HG03196 (cell line): ENCODE measurements at regions not wholly inside any gene's neighbourhood (a gene's known extent, or its start where the extent isn't known, plus 50 kb on each side); places are given as distances from the start of the nearest gene placed in this dataset.
"Not testable (repeated sequence)": the region's sequence is repeated elsewhere in the genome, so short reads cannot be mapped to it uniquely, and the experiment has no call there.

Experiments used
- ATAC-seq: cut with Tn5 transposase; IDR thresholded peaks from one replicate; pipeline ENCODE4 v1.9.1; 2021; ENCODE audit not compliant: unreplicated experiment

DNA sequence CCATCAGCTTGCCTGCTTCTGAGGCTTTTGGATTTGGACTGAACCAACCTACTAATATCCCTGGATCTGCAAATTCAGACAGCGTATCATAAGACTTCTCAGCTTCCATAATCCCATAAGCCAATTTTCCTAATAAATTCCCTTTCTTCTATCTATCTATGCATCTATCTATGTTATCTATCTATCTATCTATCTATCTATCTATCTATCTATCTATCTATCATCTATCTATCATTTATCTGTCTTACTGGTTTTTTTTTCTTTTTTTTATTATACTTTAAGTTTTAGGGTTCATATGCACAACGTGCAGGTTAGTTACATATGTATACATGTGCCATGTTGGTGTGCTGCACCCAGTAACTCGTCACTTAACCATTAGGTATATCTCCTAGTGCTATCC lies 2045.4 kb upstream of the CDH6 start:
- ATAC-seq: no peak

GRCh38 chr5:29143266-29143665 lies 2050.2 kb upstream of the CDH6 start:
- ATAC-seq: no peak

- no peak for ATAC-seq
These were observed 2059.1 kb upstream of the CDH6 start for GRCh38 chr5:29134418-29134817.

DNA sequence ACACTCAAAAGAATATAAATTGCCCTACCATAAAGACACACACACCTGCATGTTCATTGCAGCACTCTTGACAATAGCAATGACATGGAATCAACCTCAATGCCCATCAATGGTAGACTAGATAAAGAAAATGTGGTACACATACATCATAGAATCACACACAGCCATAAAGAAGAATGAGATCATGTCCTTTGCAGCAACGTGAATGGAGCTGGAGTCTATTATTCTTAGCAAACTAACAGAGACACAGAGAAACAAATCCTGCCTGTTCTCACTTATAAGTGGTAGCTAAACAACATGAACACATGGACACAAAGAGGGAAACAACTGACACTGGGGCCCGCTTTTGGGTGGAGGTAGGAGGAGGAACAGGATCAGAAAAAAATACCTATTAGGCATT lies 2062.2 kb upstream of the CDH6 start:
- ATAC-seq: no peak

GRCh38 chr5:29130786-29131185 lies 2062.7 kb upstream of the CDH6 start:
- ATAC-seq: no peak

GRCh38 chr5:29127524-29128156 lies 2065.8 kb upstream of the CDH6 start:
- ATAC-seq: not testable (repeated sequence)

GRCh38 chr5:29126462-29126861 lies 2067.0 kb upstream of the CDH6 start:
- ATAC-seq: not testable (repeated sequence)

DNA sequence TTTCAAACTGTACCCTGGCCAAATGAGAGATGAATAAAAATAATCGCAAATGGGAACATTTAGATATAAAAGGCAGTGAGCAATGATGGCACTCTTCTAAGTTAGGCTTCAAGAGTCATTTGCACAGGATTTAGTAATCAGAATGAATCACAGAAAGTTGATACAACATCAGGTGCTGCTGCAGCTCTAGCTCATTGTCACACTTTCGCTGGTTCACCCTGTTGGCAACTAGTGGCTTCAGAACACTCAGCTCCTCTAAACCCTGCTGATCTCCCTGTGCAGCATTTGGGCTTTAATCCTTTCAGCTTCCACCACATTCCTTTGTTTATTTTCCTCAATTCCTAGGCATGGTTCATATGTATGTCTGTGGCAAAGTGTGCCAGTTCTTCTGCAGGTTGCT lies 2071.2 kb upstream of the CDH6 start:
- ATAC-seq: no peak

GRCh38 chr5:29114331-29114768 lies 2076.0 kb upstream of the CDH9 start:
- no peak for ATAC-seq

DNA sequence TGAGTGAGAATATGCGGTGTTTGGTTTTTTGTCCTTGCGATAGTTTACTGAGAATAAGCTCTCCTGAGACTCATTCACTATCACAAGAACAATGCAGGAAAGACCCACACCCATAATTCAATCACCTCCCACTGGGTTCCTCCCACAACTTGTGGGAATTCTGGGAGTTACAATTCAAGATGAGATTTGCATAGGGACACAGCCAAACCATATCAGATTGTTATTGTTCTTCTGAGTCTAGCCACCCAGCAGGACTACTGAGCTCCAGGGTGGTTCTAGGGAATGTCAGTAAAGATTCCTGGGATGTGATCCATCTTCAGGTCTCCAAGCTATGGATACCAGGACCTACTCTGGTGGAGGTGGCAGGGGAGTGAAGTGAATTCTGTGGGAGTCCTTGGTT lies 2075.1 kb upstream of the CDH9 start:
- no peak for ATAC-seq

DNA sequence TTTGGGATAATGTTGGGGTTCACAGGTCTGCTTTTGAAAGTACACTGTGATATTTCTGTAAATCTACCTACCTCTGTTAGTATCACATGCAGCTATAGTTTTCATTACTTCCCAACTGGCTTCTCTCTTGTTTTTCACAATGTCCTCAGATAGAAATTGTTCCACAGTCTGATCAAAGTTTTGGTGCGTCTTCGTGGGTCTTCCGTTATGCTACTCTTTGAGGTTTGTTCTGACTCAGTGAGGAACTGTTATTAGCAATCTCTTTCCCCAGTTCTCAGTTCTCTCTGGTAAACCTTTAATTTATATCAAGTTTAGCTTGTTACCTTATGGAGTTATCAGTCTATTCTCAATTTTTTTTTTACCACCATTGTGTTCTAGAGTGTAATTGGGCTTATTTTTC lies 2061.2 kb upstream of the CDH9 start:
- no peak for ATAC-seq

DNA sequence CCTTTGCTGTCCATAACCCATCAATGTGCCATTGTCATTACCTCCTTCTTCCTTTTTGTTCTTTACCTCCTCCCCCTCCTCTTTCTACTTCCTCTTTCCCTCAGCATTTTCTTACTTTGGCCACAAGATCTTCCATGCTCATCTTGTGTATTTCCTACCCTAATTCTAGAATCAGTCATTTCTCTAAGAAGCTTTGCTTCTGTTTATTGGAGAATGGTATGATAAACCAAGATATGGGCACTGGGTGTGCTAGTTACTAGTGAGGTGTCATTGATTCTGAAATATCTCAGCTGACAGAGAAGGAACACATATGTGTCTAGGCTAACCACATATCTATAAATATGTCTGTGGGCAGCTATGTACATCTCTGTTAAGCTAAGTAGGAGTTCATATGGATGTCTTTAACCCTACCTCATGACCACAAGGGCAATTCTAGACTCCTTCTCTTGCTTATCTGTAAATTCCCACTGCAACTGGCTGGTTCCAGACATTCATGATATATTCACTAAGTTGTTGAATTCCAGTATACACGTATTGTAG lies 2051.3 kb upstream of the CDH9 start:
- ATAC-seq: no peak

- no peak for ATAC-seq
These were observed 2046.8 kb upstream of the CDH9 start for GRCh38 chr5:29085142-29085541.

DNA sequence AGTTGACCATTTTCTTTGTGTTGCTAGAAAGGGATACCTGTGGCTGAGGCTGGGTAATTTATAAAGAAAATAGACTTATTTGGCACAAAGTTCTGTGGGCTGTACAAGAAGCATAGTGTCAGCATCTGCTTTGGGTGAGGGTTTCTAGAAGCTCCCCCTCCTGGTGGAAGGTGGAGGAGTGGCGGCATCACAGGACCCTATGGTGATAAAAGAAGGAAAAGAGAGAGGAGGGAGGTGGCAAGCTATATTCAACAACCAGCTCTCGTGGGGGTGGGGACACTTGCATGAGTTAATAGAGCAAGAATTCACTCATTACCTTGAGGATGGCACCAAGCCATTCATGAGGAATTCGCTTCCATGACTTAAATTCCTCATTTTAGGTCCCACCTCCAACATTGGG lies 2041.4 kb upstream of the CDH9 start:
- no peak for ATAC-seq

- ATAC-seq: no peak
These were observed 2039.1 kb upstream of the CDH9 start for GRCh38 chr5:29077451-29077850.

- no peak for ATAC-seq
These were observed 2030.7 kb upstream of the CDH9 start for GRCh38 chr5:29069104-29069402.

GRCh38 chr5:29061381-29061780 lies 2023.0 kb upstream of the CDH9 start:
- ATAC-seq: no peak

- no peak for ATAC-seq
These were observed 2016.3 kb upstream of the CDH9 start for GRCh38 chr5:29054694-29055093.

DNA sequence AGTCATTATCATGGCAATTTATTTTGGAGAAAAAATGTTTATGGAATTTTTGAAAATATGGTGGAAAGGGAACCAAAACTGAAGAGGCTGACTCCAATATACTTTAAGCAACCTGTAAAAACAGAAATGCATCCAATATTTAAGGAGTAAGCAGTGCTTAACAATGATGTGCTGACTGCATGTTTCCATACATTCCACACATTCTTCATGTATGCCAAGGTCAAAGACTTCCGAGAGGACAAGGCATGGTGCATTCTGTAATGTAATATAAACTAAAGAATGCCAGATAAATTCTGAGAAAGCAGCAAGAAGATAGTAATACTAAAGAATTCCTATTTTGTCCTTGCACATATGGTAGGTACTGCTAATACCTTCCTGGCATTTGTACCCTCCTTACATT lies 2015.9 kb upstream of the CDH9 start:
- ATAC-seq: no peak

DNA sequence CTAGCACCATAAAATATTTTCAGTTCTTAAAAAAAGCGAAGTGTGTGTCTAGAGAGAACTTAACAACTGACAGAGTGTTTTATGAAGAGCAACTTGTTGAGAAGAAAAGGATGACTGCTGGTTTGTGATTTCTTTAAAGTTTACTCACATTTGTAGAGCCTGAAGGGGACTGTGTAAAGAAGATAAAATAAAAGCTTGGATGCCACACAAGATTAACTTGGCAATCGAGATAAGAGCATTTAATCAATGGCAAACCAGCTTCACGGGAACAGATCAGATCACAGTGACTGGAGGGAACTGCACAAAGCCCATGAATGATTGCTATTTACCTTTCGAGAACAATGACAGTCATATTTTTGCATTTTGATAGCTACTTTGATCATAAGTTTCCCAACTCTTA lies 2013.1 kb upstream of the CDH9 start:
- no peak for ATAC-seq

DNA sequence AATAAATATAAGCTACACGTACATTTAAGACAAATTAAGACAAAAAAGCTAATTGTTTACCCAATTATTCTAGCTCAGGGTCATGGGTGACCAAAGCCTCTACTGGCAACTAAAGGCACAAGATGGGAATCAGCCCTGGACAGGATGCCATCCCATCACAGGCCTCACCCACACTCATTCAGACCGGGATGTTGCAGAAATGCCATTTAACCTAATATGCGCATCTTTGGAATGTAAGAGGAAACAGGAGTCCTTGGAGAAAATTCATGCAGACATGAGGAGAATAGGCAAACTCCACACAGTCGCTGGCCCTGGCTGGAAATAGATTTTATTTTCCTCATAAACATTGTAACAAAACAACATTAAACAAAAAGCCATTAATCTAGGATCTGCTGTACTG lies 2003.8 kb upstream of the CDH9 start:
- no peak for ATAC-seq

DNA sequence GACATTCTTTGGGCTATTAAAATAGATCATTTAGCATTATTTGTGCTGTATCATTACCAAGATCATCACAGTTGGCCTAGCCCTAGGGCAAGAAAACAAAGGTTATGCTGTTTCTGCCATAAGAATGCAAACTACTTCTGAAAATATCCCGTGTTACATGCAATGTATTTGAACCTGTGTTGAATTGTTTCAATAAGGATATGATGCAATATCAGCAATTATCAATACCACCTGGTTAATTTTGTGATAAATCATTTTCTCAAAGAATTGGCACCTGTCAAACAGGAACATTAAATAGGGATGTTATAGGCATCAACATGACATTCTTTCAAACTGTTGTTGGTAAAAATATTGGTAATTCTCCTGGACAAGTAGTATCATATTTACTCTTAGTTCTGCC lies 2002.0 kb upstream of the CDH9 start:
- ATAC-seq: no peak

GRCh38 chr5:29039994-29040393 lies 2001.6 kb upstream of the CDH9 start:
- ATAC-seq: no peak
